Non-pigmented ciliary epithelial cell (primary cell): ENCODE measurements at regions not wholly inside any gene's neighbourhood (a gene's known extent, or its start where the extent isn't known, plus 50 kb on each side); places are given as distances from the start of the nearest gene placed in this dataset.
"Not testable (repeated sequence)": the region's sequence is repeated elsewhere in the genome, so short reads cannot be mapped to it uniquely, and the experiment has no call there.

Source experiments
- DNase-seq: peaks from one replicate; pipeline ENCODE4 v3.0.0-alpha.2; 2010; ENCODE audit warnings: low read depth

DNA sequence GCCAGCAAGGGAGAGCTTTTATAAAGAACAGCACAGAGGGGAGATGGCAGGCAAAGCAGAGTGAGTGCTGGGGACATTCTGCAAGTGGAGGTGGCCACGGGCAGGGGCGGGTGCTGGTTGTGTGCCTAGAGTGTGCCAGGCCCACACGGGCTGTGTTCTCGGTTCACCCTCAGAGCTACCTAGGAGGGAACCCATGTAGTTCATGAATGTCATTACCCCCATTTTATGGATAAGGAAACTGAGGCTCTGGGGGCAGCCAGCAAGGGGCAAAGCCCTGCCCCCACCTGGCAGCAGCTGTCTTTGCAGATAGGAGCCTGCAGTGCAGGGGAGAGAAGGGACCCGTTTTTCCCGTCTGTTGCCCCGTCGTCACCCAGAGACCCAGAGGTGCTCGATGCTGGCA lies 85.2 kb upstream of the NCOR2 start:
- DNase-seq: no peak

DNA sequence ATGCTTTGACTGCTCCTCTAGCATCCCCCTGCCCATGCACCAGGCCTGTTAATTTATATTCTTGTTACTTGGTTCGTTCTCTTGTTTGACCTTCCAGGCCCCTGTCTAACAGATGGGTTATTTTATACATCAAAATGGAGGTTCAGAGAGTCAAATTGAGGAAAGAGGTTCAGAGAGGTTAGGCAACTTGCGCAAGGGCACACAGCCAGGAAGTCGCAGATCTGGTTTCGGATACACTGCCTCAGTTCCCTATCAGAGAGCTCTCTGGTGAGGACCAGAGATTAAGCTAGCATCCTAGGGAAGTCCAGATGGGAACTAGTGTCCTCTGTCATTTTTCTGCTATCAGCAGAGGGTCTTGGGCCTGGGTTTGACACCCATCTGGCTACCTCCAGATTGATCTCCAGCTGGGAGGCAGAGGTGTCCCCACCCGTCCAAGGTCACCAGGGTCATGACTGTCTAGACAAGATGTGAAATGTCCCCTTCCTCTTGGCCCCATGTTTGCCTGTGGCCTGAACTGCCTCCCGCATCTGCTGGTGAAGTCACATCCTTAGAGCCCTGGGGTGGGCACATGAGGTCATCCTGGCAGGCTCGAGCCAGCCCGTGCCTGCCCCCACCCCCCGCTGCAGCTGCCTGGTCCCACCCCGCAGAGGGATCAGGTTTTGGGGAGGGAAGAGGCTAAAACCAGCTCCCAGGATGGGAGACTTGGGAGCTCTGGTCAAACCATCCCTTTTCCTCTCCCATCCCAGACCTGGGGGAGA lies 84.3 kb upstream of the NCOR2 start:
- no peak for DNase-seq

DNA sequence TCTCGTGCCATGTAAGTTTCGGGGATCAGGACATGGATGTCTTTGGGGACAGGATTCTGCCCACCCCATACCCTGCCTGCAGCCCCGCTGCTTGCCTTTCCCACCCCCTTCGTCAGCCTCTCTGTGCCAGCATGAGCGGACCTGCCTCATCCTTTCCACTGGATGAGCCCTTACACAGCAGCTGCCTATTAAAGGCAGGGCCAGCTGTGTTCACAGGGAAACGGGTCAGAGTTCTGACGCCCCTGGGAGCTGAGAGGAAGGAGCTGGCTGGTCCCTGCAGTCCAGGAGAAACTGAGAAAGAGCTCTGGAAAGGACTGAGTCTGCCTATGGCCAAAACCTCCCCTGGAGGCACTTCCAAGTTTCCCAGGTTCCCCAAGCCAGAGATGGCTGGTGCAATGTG lies 83.5 kb upstream of the NCOR2 start:
- DNase-seq: no peak

GRCh38 chr12:124648710-124649384 lies 81.4 kb upstream of the NCOR2 start:
- DNase-seq: no peak

DNA sequence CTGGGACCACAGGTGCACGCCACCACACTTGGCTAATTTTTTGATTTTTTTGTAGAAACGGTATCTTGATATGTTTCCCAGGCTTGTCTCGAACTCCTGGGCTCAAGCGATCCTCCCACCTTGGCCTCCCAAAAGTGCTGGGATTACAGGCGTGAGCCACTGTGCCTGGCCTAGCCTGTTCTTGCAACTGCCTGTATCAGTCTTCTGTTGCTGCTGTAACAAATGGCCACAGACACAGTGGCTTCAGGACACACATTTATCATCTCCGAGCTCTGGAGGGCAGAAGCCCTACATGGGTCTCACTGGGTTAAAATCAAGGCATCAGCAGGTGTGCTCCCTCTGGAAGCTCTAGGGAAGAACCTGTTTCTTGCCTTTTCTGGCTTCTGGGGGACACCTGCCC lies 79.9 kb upstream of the NCOR2 start:
- DNase-seq: no peak

GRCh38 chr12:124646385-124647230 lies 79.2 kb upstream of the NCOR2 start:
- no peak for DNase-seq

DNA sequence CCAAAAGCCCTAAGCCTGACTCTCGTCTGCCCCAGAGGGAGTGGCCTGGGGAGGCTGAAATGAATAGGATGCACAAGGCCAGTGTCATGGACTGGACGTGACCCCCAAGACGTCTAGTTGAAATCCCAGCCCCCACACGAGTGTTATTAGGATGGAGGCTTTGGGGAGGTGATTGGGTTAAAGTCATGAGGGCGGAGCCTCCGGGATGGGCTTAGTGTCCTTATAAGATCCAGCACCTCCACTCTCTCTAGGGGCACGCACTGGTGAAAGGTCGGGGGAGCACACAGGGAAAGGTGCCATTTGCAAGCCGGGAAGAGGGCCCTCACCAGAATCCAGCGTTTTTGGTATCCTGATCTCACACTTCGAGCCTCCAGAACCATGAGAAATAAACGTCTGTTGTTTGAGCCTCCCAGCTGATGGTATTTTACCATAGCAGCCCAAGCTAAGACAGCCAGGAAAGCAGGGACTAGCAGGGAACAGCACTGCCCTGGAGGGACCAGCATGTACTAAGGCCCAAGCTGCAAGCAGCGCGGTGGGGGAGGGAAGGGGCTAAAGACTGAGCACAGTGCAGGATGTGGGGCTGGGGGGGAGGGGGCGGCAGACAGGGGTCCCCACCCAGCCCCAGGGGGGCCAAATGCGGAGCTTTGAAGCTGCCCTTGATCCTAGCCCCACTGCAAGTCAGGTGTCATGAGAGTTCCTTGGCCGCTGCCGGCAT lies 78.3 kb upstream of the NCOR2 start:
- DNase-seq: no peak

DNA sequence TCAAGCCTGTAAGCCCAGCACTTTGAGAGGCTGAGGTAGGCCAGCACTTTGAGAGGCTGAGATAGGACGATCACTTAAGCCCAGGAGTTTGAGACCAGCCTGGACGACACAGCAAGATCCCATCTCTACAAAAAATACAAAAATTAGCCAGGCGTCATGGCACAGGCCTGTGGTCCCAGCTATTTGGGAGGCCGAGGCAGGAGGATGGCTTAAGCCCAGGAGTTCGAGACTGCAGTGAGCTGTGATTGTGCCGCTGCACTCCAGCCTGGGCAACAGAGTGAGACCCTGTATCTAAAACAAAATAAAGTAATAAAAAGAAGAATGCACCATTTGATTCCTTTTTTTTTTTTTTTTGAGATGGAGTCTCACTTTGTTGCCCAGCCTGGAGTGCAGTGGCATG lies 76.4 kb upstream of the NCOR2 start:
- DNase-seq: not testable (repeated sequence)

GRCh38 chr12:124642105-124642504 lies 74.7 kb upstream of the NCOR2 start:
- DNase-seq: no peak

DNA sequence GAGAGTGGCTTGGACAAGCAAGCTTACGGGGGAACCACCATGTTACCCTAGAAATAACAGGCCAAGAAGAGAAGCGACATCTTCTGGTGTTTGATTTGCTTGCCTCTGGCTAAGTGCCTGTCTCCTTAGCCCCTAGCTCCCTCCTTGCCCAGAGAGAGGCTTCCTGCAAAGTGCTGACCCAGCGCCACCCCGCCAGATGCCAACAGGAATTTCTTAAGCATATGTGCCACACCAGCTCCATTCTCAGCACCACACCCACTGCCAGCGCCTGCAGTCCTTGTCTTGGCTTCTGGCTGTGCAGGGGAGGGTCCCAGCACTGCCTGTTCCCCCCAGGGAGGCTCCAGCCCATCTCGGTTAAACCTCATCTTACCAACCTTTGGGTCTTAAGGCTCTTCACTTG lies 74.2 kb upstream of the NCOR2 start:
- no peak for DNase-seq

DNA sequence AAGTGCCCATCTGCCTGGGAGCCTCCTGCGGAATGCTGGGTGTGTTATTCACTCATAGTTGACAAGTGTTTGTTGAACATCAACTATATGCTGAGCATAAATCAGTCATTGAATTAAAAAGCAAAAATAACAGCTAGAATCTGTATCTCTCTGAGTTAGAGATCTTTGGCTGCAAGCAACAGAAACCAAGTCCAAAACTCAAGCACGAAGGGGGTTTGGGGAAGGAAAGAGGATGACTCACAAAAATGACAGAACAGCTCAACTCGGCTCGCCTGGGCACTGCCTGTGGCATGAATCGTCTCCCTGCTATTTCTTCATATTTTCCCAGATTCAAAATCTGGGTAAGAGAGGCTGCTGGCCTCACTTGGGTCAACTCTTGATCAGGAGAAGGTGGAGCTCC lies 72.6 kb upstream of the NCOR2 start:
- DNase-seq: no peak

DNA sequence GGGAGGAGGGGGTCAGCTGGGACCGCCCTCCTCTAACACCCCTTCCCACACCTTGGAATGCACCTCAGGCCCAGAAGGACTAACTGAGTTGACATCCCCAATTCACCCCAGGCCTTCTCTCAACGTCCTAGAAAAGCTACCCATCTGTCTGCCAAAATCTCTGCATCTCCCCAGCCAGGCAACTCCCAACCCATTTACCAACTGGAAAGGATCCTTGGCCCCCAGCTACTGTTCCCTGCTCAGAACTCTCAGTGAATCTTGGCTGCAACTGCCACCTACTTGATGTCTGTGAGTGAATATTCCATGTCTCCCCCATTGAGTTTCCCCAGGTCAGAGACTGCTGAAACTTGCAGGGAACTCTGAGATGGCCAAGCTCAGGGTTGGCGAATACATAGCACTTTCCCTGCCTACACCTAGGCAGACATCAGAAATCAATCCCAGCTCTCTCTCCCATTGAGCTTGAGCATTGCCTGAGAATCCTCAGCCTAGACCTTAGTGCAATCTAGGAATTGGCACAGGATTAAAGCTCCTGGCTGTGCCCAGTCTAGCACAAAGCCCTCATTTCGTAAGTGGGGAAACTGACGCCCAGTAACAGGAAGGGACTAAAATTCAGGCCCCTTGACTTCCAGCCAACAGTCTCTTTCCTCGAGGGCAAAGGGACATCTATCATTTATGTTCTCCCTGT lies 71.9 kb upstream of the NCOR2 start:
- DNase-seq: no peak

DNA sequence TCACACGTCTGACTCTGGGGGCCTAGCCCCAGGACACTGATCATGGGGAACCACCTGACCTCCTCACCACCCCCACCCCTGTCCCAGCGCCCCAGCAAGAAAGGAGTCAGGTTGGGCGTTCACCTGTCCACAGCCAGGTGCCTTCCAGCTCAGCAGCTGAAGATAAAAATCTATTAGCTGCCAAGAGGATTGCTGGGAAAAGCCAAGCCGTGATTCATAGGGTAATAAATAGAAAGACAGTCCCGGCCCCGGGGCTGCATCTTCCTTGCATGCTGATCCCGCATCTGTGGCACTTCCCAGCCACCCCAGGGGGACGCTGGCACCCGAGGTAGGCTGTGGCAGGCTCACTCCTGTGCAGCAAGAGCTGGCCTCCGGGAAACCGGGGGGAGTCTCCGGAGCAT lies 70.2 kb upstream of the NCOR2 start:
- no peak for DNase-seq

DNA sequence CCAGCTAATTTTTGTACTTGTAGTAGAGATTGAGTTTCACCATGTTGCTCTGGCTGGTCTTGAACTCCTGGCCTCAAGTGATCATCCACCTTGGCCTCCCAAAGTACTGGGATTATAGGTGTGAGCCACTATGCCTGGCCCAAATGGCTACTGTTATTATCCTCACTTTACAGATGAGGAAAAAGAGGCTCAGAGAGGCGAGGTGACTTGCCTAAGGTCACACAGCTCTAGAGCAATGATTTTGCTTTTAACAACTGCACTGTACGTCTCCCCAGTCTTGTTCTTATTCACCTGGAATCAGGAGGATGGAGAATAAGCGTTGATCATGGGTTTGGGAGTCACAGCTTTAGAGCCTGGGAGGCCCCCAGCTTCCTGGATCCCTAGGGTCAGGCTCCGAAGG lies 69.8 kb upstream of the NCOR2 start:
- no peak for DNase-seq

GRCh38 chr12:124636138-124636978 lies 68.9 kb upstream of the NCOR2 start:
- no peak for DNase-seq

DNA sequence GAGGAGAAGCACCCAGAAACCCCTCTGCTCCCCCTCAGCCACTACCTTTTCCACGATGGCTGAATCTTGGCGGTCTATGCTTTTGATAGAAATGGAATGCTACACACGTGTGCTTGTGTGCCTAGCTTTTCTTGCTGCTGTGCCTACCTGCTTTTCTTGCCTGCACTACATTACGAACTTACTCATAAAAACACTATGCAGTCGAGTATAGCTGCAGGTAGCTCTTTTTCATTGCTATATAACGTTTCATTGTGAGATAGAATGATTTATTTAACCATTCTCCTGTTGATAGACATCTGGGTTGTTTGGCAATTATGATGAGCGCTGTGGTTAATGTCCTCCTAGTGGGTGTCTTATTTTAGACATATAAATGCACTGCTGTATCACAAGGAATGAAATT lies 67.9 kb upstream of the NCOR2 start:
- DNase-seq: no peak

GRCh38 chr12:124633365-124634362 lies 66.3 kb upstream of the NCOR2 start:
- DNase-seq: no peak

- DNase-seq: no peak
Observed at GRCh38 chr12:124632519-124632984, 65.1 kb upstream of the NCOR2 start.

DNA sequence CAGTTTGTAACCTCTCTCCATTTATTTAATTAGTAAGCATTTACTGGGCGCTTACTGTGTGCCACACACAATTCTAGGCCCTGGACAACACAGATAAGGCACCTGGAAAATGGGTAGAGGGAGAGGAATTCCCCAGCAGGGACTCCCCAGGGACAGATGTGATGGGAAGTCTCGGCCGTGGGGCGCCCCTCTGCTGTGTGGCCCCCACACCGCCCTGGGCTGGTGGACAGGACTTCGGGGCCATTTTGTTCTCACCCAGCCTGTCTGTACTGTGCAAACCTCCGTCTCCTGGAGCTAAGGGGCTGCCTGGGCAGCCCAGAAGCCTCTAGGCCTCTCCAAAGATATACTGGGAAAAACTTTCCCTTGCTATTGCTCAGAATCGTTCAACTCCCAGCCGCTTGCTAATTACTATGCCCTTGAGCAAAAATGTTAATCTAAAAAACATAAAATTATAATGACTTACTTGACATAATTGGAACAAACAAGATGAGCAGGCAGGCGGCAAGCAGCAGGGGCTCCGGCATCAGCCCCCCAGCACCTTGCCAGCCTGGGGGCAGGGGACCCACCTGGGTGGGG lies 64.4 kb upstream of the NCOR2 start:
- DNase-seq: no peak
